ENCODE measurements at regions not wholly inside any gene's neighbourhood (a gene's known extent, or its start where the extent isn't known, plus 50 kb on each side); places are given as distances from the start of the nearest gene placed in this dataset.

DNA sequence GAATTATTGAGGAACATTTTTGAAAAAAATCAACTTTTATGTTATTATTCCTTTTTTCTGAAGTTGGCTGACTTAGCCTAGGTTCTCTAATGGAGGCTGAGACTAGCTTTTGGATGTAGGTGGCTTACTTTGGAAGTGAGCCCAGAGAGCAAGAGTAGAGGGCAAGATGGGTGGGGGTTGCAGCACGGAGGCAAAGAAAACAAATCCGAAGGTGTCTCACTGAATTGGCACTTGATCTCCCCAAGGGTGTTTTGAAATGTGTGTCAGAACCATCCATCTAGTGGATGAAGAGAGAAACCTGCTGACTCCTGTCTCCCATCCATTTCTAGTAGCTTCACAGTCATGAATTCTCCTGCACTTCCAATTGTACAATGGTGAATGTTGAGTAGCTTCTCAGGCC, 390.7 kb downstream of the TMEM182 start:
- in situ Hi-C loops (cut with MboI; ENCODE audit: low pct_unique_long_range_greater_than_20kb, low sequenced_read_pairs, unreplicated experiment), result loop anchor here (25.0 kb wide), 1 partner anchor 1710 kb away; the partner anchor contains the start of gene POU3F3
- TF ChIP-seq, protein P1, sequence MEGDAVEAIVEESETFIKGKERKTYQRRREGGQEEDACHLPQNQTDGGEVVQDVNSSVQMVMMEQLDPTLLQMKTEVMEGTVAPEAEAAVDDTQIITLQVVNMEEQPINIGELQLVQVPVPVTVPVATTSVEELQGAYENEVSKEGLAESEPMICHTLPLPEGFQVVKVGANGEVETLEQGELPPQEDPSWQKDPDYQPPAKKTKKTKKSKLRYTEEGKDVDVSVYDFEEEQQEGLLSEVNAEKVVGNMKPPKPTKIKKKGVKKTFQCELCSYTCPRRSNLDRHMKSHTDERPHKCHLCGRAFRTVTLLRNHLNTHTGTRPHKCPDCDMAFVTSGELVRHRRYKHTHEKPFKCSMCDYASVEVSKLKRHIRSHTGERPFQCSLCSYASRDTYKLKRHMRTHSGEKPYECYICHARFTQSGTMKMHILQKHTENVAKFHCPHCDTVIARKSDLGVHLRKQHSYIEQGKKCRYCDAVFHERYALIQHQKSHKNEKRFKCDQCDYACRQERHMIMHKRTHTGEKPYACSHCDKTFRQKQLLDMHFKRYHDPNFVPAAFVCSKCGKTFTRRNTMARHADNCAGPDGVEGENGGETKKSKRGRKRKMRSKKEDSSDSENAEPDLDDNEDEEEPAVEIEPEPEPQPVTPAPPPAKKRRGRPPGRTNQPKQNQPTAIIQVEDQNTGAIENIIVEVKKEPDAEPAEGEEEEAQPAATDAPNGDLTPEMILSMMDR (IDR thresholded peaks at IDR 0.05; ENCODE audit: extremely low read depth, insufficient read depth, missing control alignments), result no peak
- no peak for DNase-seq (ENCODE audit: low spot score)

DNA sequence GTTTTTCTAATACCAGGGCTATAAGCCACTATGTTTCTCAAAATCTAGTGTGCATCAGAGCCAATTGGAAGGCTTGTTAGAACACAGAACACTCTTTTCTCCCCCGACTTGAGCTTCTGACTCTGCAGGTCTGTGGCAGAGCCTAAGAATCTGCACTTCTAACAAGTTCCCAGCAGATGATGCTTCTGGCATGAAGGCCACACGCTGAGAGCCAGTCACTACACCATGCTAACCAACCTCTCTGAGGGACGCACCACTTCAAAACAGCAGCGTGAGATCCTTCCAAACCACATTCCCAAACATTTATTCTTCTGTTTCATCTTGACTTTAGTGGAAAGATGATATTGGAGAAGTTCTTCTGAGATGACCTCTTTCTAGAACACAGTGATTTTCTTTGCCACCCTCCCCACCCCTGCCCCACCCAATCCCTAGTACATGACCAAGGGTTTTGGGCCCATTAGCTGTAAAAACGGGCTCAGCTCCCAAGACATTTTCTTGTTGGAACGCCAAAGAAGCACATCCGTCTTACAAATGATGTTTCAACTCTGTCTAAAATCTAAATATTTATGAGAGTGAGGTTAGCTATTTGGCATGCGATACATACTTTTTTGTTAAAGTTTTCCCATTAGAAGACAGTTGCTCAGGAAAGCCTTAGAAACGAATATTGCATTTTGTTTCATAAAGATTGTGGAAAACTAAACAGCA, 391.9 kb downstream of the TMEM182 start:
- DNase-seq (ENCODE audit: low spot score), result no peak
- in situ Hi-C loops (cut with MboI; ENCODE audit: low pct_unique_long_range_greater_than_20kb, low sequenced_read_pairs, unreplicated experiment), result loop anchor here (25.0 kb wide), 1 partner anchor 1709 kb away; the partner anchor contains the start of gene POU3F3

DNA sequence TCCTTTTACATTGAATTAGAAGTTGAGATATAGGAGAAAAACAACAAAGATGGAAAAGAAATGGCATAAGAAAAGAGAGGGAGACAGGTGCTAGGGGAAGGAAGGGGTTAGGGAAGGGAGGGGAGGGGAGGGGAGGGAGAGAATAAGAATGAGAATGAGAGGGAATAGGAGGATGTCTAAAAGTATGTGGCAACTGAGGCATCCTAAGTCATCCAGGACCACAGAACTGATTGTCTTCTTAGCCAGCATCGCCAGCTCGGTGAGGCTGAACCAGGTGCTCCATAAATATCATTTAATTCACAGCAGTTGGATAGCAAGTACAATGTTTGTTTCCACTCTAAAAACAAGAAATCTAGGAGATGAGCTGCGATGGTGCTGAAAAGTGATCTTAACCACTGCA, 393.5 kb downstream of the TMEM182 start:
- DNase-seq (ENCODE audit: low spot score), result no peak
- in situ Hi-C loops (cut with MboI; ENCODE audit: low pct_unique_long_range_greater_than_20kb, low sequenced_read_pairs, unreplicated experiment), result loop anchor here (25.0 kb wide), 1 partner anchor 1707 kb away; the partner anchor contains the start of gene POU3F3
- TF ChIP-seq, protein P1 (IDR thresholded peaks at IDR 0.05; ENCODE audit: extremely low read depth, insufficient read depth, missing control alignments), result no peak

More for the DNA sequence above, 391.9 kb downstream of the TMEM182 start:
- TF ChIP-seq, protein P1 (IDR thresholded peaks at IDR 0.05; ENCODE audit: extremely low read depth, insufficient read depth, missing control alignments), result no peak

DNA sequence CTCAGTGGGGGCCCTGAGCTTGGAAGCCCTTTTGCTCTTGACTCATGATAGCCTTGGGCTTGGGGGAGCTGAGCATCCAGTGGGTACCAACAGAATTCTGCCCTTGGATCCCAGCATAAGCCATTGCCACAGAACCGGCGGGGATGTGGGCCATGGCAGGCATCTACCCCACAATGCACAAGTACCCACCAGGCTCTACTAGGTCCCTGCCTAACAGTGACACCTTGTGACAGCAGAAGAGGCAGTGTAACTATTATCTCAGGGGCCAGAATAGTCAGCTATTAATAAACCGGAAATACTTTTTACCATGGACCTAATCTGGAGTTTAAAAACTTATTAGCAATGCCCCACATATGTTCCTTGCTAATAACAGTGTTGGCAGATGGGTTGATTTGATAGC, 397.2 kb downstream of the TMEM182 start:
- no peak for DNase-seq (ENCODE audit: low spot score)
- TF ChIP-seq, protein P1 (IDR thresholded peaks at IDR 0.05; ENCODE audit: extremely low read depth, insufficient read depth, missing control alignments), result no peak
- in situ Hi-C loops (cut with MboI; ENCODE audit: low pct_unique_long_range_greater_than_20kb, low sequenced_read_pairs, unreplicated experiment), result loop anchor here (25.0 kb wide), 1 partner anchor 1703 kb away; the partner anchor contains the start of gene POU3F3

DNA sequence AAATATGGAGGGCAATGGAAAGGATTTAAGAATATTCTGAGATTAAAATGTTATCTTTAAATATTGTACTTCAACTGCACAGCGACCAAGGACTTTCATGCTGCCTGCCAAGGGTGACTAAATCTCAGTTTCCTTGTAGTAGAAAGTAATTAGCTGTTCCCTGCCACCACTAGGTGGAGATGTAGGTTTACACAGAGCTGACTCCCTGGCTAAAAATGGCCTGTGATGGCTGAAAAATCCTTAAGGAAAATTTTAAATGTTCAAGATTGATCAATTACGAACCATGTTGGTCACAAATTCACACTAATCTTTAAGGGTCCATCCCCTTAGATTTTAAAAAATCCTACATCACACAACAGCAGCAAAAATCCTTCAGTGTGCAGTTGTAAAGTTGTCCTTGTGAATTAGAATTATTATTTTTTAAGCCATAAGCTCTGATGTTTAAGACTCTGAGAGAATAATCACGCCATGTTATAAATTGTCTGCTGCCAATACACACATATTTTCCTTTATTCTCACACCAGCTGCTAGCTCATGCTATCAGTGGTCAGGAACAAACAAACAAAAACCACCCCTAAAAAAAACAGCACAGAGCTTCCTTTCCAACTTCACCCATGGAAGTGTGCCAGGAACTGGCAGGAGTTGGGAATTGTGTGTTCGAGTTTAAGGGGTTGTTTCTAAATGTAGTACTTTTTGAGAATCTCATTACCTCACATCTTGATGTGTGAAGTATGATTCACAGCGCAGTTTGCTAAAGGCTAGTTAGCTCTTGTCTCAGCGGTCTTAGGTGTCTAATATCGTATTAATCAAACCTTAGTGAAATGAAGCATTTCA, 399.8 kb downstream of the TMEM182 start:
- TF ChIP-seq, protein P1 (IDR thresholded peaks at IDR 0.05; ENCODE audit: extremely low read depth, insufficient read depth, missing control alignments), result peak; percentile 82
- peak; percentile 42 for DNase-seq (ENCODE audit: low spot score)
- in situ Hi-C loops (cut with MboI; ENCODE audit: low pct_unique_long_range_greater_than_20kb, low sequenced_read_pairs, unreplicated experiment), result loop anchor here (25.0 kb wide), 1 partner anchor 1701 kb away; the partner anchor contains the start of gene POU3F3

DNA sequence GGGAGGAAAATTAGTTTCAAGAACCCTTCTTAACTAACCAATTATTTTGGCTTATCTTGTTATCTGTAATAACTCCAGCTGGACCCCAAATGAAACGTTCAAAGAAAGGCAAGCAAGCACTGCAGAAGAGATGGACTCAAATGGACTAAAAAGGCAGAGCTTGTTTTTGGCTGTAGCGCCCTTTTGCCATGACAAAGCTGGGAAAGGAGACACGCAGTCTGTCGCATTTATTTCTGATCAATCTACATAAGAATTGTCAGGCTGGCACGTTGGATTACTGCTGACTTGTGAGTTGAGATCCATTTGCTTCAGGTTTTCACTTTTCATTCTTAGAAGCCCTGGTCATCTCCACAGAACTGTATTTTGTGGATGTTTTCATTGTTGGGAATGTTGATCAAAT, 402.9 kb downstream of the TMEM182 start:
- in situ Hi-C loops (cut with MboI; ENCODE audit: low pct_unique_long_range_greater_than_20kb, low sequenced_read_pairs, unreplicated experiment), result loop anchor here (25.0 kb wide), 1 partner anchor 1698 kb away; the partner anchor contains the start of gene POU3F3
- TF ChIP-seq, protein P1 (IDR thresholded peaks at IDR 0.05; ENCODE audit: extremely low read depth, insufficient read depth, missing control alignments), result no peak
- DNase-seq (ENCODE audit: low spot score), result no peak

Data from GM13977 (cell line).